Activated CD4-positive, alpha-beta T cell treated with anti-CD3 and anti-CD28 coated beads, Interleukin-2, Interleukin-4, amounts not matched to agents 100 ng/mL and 50 ng/mL, durations not matched to agents 16 hours and 8 hours (primary cell): ENCODE measurements at regions not wholly inside any gene's neighbourhood (a gene's known extent, or its start where the extent isn't known, plus 50 kb on each side); places are given as distances from the start of the nearest gene placed in this dataset.
"Not testable (repeated sequence)": the region's sequence is repeated elsewhere in the genome, so short reads cannot be mapped to it uniquely, and the experiment has no call there.

Experiments
- DNase-seq: peaks from one replicate; pipeline ENCODE4 v3.0.0-alpha.2; 2020; ENCODE audit warnings: low spot score

- not testable (repeated sequence) for DNase-seq
These were observed 183.7 kb upstream of the AKAP13 start for GRCh38 chr15:85196697-85197096.

GRCh38 chr15:85197582-85197981 is 182.8 kb upstream of the AKAP13 start:
- DNase-seq, result not testable (repeated sequence)

GRCh38 chr15:85198432-85198831 is 182.0 kb upstream of the AKAP13 start:
- DNase-seq, result not testable (repeated sequence)

DNA sequence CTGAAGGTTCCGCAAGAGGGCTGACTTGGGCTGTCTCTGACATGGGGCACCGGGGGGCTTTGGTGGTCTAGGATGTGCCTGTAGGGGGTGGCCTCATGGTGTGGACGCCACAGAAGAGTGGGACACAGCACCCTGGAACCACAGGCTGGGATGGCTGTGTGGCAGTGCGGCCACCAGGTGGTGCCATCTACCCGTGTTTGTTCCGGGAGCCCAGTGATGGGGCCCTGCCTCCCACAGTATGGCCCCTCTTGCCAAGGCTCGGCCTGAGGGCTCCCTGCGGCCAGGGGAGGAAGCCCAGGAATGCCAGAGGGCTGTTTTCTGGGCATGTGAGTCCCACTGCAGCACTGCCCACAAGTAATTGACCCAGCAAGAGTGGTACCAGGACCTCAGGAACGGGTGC is 180.2 kb upstream of the AKAP13 start:
- not testable (repeated sequence) for DNase-seq

GRCh38 chr15:85201118-85201793 is 179.1 kb upstream of the AKAP13 start:
- DNase-seq, result not testable (repeated sequence)

DNA sequence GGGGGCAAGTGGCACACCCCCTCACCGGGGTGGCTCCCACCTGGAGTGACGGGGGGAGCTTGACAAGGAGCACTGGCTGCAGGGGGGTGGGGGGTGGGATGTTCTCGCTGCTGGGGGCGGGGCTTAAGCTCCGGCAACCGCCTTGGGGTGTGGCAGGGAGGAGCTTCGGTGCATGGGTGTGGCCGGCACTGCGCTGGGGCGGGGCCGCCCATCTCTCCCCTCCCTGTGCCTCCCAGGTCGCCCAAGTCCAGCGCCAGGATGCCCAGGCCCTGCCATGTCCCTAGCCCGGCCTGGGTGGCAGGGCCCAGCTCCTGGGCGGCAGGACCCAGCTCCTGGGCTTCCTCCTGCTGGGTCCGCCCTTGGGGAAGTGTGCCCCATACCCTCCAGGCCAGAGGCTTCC is 175.9 kb upstream of the AKAP13 start:
- DNase-seq, result not testable (repeated sequence)

- not testable (repeated sequence) for DNase-seq
These were observed 146.5 kb upstream of the AKAP13 start for GRCh38 chr15:85233791-85234325.

GRCh38 chr15:85234450-85235196 is 145.8 kb upstream of the AKAP13 start:
- DNase-seq, result peak; percentile 9

DNA sequence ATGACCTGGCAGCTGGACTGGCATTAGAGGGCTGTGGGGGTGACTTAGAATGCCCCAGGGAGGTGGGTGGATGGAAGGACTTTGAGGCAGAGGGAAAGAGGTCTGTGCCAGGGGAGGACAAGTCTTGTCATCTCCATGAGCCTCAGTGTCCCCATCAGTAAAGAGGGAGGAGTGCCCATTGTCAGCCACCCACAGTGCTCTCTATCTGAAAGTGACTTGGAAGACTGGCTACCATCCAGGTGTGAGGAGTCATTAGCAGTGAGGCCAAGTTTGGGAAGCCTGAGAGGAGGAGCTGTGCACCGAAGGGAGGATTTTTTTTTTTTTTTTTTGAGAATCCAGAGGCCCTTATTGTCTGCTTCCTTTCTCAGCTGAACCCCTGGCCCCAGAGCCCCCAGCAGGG is 136.3 kb upstream of the AKAP13 start:
- not testable (repeated sequence) for DNase-seq

DNA sequence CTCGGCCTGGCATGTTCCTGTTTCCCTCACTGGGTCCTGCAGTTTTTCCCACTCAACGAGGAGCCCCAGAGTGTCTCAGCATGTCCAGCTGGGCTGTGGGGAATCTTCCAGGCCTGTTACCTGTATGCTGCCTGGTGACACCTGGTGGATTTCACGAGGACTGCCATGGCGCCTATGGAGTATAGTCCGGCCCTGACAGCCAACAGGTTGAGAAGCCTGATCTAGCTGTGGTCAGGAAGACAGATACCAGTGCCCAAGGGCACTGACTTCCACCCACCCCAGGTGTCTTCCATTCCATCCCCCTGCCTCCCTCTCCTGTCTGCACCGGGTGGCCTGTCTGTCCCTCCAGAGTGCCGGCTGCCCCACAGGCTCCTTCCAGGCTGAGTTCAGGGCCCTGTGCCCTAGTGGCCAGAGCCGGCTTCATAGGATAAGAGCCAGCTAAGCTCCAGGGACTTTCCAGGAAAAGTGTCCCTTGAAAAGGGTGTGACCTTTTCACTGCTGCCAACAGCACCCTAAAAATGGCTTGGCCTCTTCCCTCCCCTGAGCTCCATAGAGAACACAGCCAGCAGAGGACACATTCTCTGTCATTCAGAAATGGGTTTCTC is 129.4 kb upstream of the AKAP13 start:
- not testable (repeated sequence) for DNase-seq

DNA sequence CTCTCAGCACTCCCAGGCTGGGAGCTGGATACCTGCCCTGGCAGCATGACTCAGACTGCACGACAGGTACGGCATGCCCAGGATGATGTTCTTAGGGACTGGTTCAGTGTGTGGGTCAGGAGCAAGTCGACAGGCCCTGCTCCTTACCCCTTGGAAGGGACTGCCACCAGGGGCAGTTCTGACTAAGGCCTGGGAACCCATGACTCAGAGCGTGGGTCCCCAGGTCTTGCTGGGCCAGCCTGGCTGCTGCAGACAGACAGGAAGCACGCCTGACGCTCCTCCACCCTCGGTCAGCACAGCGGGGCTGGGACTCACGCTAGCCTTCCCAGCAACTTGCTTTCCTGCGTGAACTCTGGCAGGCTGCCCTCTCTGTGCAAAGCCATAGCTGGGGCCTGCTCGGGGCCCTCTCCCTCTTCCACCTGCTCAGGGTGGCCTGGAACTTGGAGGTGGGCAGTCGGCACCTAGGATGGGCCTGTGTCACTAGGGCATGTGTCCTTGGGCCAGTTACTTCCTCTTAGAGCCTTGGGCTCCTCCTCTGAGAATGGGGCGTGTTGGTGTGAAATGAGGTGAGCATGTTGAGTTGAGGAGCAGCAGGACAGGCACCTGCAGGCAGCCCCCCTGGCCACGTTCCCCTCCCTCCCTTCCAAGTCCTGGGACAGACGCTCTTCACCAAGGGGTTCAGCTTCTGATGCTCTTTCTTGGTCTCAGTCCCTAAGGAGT is 127.0 kb upstream of the AKAP13 start:
- DNase-seq, result not testable (repeated sequence)

DNA sequence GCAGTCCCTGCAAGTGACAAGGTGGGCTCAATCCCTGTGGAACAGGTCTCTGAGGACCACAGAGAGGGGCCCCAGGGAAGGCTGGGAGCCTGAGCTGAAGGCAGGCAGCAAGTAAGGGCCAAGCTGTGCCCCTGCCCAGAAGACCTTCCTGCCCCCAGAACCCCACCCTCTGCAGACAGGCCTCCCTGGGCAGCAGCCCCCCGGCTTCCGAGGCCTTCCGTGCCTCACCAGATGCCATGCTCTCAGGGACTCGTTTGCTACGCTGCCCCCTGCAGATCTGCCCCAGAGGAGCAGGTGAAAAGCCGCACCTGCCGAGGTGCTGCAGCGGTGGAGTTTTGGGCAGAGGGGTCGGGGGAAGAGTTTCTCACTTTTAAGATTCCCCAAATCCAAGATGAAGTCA is 125.4 kb upstream of the AKAP13 start:
- DNase-seq, result not testable (repeated sequence)

DNA sequence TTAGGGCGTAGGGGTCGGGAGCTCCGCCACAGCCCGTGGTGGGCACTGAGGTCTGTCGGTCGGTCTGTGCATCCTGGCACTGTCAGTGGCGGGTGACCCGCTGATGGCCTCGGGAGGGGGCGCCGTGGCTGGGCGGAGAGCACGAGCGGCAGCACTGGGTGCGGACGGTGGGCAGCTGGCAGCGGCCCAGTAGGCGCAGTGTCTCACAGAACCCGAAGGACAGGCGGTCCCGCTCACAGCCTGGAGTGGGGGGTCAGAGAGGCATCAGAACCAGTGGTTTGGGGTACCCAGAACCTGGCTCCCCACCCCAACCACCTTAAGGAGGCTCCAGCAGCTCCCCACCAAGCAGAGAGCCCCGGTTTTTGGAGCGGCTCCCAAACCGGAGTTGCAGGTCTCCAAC is 124.9 kb upstream of the AKAP13 start:
- not testable (repeated sequence) for DNase-seq

- not testable (repeated sequence) for DNase-seq
These were observed 124.1 kb upstream of the AKAP13 start for GRCh38 chr15:85256009-85256997.

DNA sequence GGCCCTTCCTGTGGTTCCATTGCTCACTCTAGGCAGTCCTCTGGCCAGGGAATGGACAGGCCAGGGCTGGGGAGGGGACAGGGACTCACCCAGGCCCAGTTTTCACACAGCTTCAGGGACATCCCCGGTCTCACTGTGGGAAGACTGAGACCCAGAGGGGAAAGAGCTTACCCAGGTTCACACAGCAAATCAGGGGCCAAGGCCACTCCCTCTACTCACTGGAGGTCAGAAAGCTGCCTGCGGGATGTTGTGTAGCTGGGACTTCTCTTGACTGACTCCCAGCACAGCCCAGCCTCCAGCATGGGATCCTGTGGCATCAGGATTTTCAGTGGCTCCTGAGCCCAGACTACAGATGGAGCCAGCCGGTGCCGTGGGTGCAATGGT is 122.3 kb upstream of the AKAP13 start:
- DNase-seq, result not testable (repeated sequence)

DNA sequence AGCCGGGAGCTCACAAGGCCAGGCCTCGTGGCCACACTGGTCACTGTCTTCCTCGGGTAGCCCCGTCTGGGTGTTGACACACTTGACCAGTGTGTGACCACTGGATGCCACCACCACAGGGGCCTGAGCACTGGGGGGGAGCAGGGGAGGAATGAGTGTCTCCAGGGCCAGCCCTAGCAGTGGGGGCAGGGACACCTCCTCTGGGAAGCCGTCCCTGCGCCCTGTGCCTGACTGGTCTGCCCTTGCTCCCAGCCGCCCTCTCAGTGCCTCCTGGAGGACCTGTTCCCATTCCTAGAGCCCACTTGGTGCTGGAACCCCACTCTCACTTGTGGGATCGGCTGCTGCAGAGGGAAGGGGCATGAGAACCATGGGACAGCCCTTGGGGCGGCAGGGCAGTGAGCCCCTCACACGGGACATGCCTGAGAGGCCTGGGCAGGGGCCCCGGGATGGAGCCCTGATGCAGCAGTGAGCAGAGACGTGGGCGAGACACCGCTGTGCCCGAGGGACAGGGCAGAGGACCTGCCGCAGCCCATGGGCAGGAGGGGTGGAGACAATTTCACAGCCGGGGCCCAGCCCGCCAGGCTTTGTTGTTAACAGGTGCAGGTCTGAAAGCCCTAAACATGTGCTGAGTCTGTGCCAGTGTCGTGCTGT is 121.7 kb upstream of the AKAP13 start:
- not testable (repeated sequence) for DNase-seq

GRCh38 chr15:85260526-85260925 is 119.9 kb upstream of the AKAP13 start:
- DNase-seq, result not testable (repeated sequence)

- DNase-seq, result not testable (repeated sequence)
These were observed 117.8 kb upstream of the AKAP13 start for GRCh38 chr15:85262461-85263055.

DNA sequence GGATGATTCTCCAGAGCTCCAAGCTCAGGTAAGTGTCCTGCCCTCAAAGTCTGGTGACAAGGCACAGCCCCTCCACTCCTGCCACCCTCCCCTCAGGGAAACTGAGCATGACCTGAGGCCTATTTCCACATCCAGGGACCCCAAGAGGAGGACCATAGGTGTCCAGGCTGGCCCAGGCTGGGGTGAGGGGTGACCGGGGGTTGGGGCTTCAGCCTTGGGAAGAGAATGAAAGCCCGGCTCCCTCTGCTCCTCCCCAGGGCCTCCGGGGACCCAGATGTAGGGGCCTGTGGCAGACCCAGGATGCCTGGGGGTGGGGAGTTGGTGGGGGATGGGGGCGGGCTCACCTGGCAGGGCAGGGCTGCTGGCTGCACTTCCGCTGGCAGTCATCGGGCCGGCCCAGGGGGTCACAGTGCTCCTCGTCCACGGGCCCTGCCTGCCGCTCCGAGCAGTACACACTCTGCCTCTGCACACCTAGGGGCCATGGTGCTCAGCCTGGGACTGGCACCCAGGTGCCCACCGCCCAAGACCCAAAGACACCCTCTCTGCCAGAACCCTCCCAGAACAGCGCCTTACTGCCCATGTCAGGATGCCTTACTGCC is 116.5 kb upstream of the AKAP13 start:
- DNase-seq, result not testable (repeated sequence)
